ENCODE measurements at regions not wholly inside any gene's neighbourhood (a gene's known extent, or its start where the extent isn't known, plus 50 kb on each side); places are given as distances from the start of the nearest gene placed in this dataset.

GRCh38 chr4:152240232-152240631 is 295.7 kb downstream of the FBXW7 start:
- H3K9ac ChIP-seq (ENCODE audit: low read length): no peak overlapping the region
- WGBS (ENCODE audit: insufficient coverage): no CpG with 5 or more reads among the region's 1 CpG
- H3K4me3 ChIP-seq (ENCODE audit: control extremely low read depth in 1 of 5, extremely low read depth in 1 of 5, insufficient read depth in 1 of 5, low read depth in 2 of 5, low read length in 4 of 5): no peak overlapping the region
- Mint-ChIP-seq H3K9me3 (ENCODE audit: insufficient read depth) (no peaks in the 10 kb centered on the region), H3K27me3 (no peaks in the 10 kb centered on the region), H3K4me1 (no peaks in the 10 kb centered on the region), H3K4me3 (no peak overlapping the region), H3K27ac (no peak overlapping the region)
- H2AFZ ChIP-seq (ENCODE audit: insufficient read depth, low read depth, low read length, poor library complexity, severe bottlenecking): no peak overlapping the region
- H3K27me3 ChIP-seq (replicated peaks in 1 of 4; ENCODE audit: control extremely low read depth in 1 of 4, control insufficient read depth in 3 of 4, insufficient read depth in 4 of 4, low read length in 3 of 4): peaks cover 0 to 10% (median 1%) of the 10 kb centered on the region in 4 experiments
- no peaks in the 10 kb centered on the region for H3K79me2 ChIP-seq (ENCODE audit: control insufficient read depth, insufficient read depth, low read length)
- DNase-seq: no peak
- intact Hi-C loops (cut with micrococcal nuclease): no loop called here
- CTCF ChIA-PET: no interaction called here
- TF ChIP-seq, protein P1, sequence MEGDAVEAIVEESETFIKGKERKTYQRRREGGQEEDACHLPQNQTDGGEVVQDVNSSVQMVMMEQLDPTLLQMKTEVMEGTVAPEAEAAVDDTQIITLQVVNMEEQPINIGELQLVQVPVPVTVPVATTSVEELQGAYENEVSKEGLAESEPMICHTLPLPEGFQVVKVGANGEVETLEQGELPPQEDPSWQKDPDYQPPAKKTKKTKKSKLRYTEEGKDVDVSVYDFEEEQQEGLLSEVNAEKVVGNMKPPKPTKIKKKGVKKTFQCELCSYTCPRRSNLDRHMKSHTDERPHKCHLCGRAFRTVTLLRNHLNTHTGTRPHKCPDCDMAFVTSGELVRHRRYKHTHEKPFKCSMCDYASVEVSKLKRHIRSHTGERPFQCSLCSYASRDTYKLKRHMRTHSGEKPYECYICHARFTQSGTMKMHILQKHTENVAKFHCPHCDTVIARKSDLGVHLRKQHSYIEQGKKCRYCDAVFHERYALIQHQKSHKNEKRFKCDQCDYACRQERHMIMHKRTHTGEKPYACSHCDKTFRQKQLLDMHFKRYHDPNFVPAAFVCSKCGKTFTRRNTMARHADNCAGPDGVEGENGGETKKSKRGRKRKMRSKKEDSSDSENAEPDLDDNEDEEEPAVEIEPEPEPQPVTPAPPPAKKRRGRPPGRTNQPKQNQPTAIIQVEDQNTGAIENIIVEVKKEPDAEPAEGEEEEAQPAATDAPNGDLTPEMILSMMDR (IDR thresholded peaks at IDR 0.05): no peak
- TF ChIP-seq EZH2 (IDR thresholded peaks at IDR 0.05; ENCODE audit: borderline replicate concordance, insufficient read depth, low read depth, low read length, poor library complexity, severe bottlenecking): no peak
- H3K4me2 ChIP-seq (replicated peaks; ENCODE audit: low read depth, low read length, poor library complexity, severe bottlenecking): no peak overlapping the region
- no peaks in the 10 kb centered on the region for H3K4me1 ChIP-seq (ENCODE audit: control insufficient read depth in 2 of 2, insufficient read depth in 2 of 2, low read length in 2 of 2)
- no peak overlapping the region for H3K27ac ChIP-seq (ENCODE audit: low read length in 2 of 2)
- H3K9me3 ChIP-seq (ENCODE audit: control extremely low read depth in 1 of 3, control insufficient read depth in 2 of 3, insufficient read depth in 1 of 3, low read length in 2 of 3): no peaks in the 10 kb centered on the region
- POLR2A ChIA-PET: no interaction called here
- H4K20me1 ChIP-seq (ENCODE audit: control insufficient read depth, insufficient read depth, low read length, poor library complexity, severe bottlenecking): no peaks in the 10 kb centered on the region
- H3K36me3 ChIP-seq (replicated peaks in 1 of 2; ENCODE audit: control extremely low read depth in 1 of 2, control insufficient read depth in 1 of 2, extremely low read depth in 1 of 2, insufficient read depth in 2 of 2, low read length in 1 of 2): no peaks in the 10 kb centered on the region
- no peak for ATAC-seq (ENCODE audit: low read depth)

- Histone ChIP-seq H4K20me1 (ENCODE audit: control insufficient read depth, insufficient read depth, low read length, poor library complexity, severe bottlenecking) (no peaks in the 10 kb centered on the region), H3K27ac (ENCODE audit: low read length in 2 of 2) (no peak overlapping the region), H3K9ac (ENCODE audit: low read length) (no peak overlapping the region), H3K4me1 (ENCODE audit: control insufficient read depth in 2 of 2, insufficient read depth in 2 of 2, low read length in 2 of 2) (no peaks in the 10 kb centered on the region), H3K4me3 (ENCODE audit: control extremely low read depth in 1 of 5, extremely low read depth in 1 of 5, insufficient read depth in 1 of 5, low read depth in 2 of 5, low read length in 4 of 5) (no peak overlapping the region), H3K4me2 (replicated peaks; ENCODE audit: low read depth, low read length, poor library complexity, severe bottlenecking) (no peak overlapping the region), H3K9me3 (ENCODE audit: control extremely low read depth in 1 of 3, control insufficient read depth in 2 of 3, insufficient read depth in 1 of 3, low read length in 2 of 3) (no peaks in the 10 kb centered on the region), H3K36me3 (replicated peaks in 1 of 2; ENCODE audit: control extremely low read depth in 1 of 2, control insufficient read depth in 1 of 2, extremely low read depth in 1 of 2, insufficient read depth in 2 of 2, low read length in 1 of 2) (no peaks in the 10 kb centered on the region), H3K79me2 (ENCODE audit: control insufficient read depth, insufficient read depth, low read length) (no peaks in the 10 kb centered on the region), H3K27me3 (replicated peaks in 1 of 4; ENCODE audit: control extremely low read depth in 1 of 4, control insufficient read depth in 3 of 4, insufficient read depth in 4 of 4, low read length in 3 of 4) (peaks cover 0 to 6% (median 1%) of the 10 kb centered on the region in 4 experiments), H2AFZ (ENCODE audit: insufficient read depth, low read depth, low read length, poor library complexity, severe bottlenecking) (no peak overlapping the region)
- intact Hi-C loops (cut with micrococcal nuclease): no loop called here
- ChIA-PET POLR2A (no interaction called here), CTCF (no interaction called here)
- Mint-ChIP-seq H3K9me3 (ENCODE audit: insufficient read depth) (no peaks in the 10 kb centered on the region), H3K27ac (no peak overlapping the region), H3K4me3 (no peak overlapping the region), H3K4me1 (no peaks in the 10 kb centered on the region), H3K27me3 (no peaks in the 10 kb centered on the region)
- no peak for DNase-seq
- TF ChIP-seq EZH2 (IDR thresholded peaks at IDR 0.05; ENCODE audit: borderline replicate concordance, insufficient read depth, low read depth, low read length, poor library complexity, severe bottlenecking): no peak
- TF ChIP-seq, protein P1 (IDR thresholded peaks at IDR 0.05): no peak
- ATAC-seq (ENCODE audit: low read depth): no peak
Measured at GRCh38 chr4:152239216-152239615, 296.7 kb downstream of the FBXW7 start.

Data from B cell (primary cell).